Fibroblast of villous mesenchyme (primary cell): ENCODE measurements at regions not wholly inside any gene's neighbourhood (a gene's known extent, or its start where the extent isn't known, plus 50 kb on each side); places are given as distances from the start of the nearest gene placed in this dataset.

Experiments used
- DNase-seq: peaks from one replicate; pipeline ENCODE4 v3.0.0-alpha.2; 2010; ENCODE audit warnings: low read depth
- H3K4me3 ChIP-seq: 2 replicates; pipeline ENCODE4 v1.5.1; 2011; ENCODE audit warnings: low read depth, mild to moderate bottlenecking, low read length
- TF ChIP-seq, protein P1 (sequence below): IDR thresholded peaks from 2 replicates; pipeline ENCODE4 v1.5.1; 2012; ENCODE audit warnings: low read depth, mild to moderate bottlenecking, low read length; ENCODE audit not compliant: insufficient read depth

DNA sequence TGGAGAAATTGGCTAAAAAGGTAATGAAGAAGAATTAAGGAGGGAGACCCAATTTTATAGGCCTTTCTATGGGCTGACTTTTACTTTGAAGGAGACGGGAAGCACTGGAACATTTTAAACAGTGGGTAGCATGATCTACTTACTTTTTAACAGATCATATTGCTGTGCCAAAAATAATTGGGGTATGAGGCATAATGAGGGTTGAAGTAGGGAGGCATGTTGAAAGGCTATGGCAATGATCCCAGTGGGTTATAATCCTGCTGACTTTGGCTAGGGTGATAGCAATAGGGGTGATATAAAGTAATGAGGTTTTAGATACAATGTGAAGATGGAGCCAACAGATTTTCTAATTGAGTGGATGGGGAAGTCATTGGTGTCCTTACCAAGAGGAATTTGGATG, 73.2 kb downstream of the GPR37 start:
- no peak overlapping the region for H3K4me3 ChIP-seq
- DNase-seq: no peak
- TF ChIP-seq, protein P1, sequence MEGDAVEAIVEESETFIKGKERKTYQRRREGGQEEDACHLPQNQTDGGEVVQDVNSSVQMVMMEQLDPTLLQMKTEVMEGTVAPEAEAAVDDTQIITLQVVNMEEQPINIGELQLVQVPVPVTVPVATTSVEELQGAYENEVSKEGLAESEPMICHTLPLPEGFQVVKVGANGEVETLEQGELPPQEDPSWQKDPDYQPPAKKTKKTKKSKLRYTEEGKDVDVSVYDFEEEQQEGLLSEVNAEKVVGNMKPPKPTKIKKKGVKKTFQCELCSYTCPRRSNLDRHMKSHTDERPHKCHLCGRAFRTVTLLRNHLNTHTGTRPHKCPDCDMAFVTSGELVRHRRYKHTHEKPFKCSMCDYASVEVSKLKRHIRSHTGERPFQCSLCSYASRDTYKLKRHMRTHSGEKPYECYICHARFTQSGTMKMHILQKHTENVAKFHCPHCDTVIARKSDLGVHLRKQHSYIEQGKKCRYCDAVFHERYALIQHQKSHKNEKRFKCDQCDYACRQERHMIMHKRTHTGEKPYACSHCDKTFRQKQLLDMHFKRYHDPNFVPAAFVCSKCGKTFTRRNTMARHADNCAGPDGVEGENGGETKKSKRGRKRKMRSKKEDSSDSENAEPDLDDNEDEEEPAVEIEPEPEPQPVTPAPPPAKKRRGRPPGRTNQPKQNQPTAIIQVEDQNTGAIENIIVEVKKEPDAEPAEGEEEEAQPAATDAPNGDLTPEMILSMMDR: no peak

- DNase-seq: no peak
- TF ChIP-seq, protein P1: no peak
- no peak overlapping the region for H3K4me3 ChIP-seq
Observed at GRCh38 chr7:124690840-124691239, 74.8 kb downstream of the GPR37 start.

DNA sequence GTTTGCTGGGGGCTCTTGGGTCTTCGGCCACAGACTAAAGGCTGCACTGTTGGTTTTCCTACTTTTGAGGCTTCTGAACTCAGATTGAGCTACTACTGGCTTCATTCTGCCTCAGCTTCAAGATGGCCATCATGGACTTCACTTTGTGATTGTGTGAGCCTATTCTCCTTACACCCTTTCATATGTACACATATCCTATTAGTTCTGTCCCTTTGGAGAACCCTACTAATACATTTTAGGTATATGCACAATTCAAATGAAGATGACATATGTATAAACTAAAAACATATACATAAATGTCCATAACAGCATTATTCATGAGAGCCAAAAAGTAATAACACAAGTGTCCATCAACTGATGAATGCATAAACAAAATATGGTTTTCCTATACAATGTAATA, 75.7 kb downstream of the GPR37 start:
- TF ChIP-seq, protein P1: no peak
- no peak overlapping the region for H3K4me3 ChIP-seq
- no peak for DNase-seq

- TF ChIP-seq, protein P1: no peak
- DNase-seq: no peak
- H3K4me3 ChIP-seq: no peak overlapping the region
Observed at GRCh38 chr7:124689523-124689922, 76.1 kb downstream of the GPR37 start.

- DNase-seq: peak; percentile 10
Observed at GRCh38 chr7:124688991-124689390, 76.6 kb downstream of the GPR37 start.

DNA sequence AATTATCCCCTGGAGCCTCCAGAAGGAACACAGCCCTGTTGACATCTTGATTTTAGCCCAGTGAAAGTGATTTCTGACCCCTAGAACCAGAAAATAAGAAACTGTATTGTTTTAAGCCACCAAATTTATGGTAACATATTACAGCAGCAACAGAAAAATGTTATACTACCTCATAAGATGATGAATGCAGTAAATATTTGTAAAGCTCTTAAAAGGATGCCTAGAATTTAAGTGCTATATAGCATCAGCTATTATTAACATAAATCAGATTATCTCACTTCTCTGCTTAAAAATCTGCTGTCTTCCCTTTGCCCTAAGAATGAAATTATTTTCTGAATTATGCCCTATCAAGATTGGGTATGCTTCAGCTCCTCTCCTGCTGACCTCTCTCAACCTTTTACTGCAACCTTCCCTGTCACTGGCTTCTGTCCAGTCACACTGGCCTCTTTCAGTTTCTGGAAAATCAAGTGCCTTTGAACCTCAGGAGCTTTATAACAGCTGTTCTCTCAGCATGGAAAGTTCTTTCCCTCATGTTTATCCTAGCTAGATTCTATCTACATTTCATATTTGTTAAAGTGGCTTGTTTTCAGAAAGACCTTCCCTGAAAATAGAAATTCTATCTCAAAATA, 78.9 kb downstream of the GPR37 start:
- peak; percentile 11 for DNase-seq
- TF ChIP-seq, protein P1: no peak
- H3K4me3 ChIP-seq: no peak overlapping the region

More at GRCh38 chr7:124688991-124689390, 76.6 kb downstream of the GPR37 start:
- TF ChIP-seq, protein P1: no peak
- H3K4me3 ChIP-seq: no peak overlapping the region

DNA sequence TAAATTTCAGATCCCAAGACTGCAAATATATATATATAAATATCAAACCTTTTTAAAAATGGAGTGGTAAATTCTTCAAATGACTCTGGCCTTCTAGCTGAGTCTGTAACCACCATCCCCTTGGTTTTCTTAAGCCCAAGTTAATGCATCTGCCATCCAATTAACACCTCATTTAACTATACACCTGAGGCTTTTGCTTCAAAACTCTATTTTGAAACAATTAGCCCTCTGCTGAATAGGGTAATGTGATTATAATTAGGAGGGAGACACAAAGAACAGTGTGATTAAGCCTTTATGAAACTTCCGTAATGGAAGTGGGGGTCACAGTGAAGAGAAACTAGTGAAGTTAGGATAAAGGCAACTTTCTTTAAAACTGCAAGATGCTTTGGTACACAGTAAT, 83.6 kb downstream of the GPR37 start:
- DNase-seq: no peak
- TF ChIP-seq, protein P1: no peak
- H3K4me3 ChIP-seq: no peak overlapping the region
